ENCODE measurements at regions not wholly inside any gene's neighbourhood (a gene's known extent, or its start where the extent isn't known, plus 50 kb on each side); places are given as distances from the start of the nearest gene placed in this dataset.
"Not testable (repeated sequence)": the region's sequence is repeated elsewhere in the genome, so short reads cannot be mapped to it uniquely, and the experiment has no call there.

DNA sequence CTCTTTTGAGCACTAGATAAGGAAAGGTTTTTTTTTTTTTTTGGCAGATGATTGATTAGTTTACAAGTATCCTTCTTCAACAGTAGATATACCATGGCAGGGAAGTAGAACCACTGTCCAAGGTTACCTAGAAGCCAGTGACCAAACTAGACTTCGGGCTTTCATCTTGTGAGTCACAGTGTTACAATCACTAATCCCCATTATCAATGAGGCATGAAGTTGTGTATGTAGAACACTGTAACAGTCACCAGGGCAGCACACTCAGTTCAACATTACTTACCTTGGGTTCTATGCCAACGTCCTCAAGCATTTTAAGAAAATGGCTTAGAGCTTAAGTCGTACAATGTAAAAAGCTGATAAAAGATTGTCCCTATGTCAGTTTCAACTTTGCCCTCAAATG is 430.9 kb downstream of the ETS1 start:
- DNase-seq (ENCODE audit: low spot score) = no peak

DNA sequence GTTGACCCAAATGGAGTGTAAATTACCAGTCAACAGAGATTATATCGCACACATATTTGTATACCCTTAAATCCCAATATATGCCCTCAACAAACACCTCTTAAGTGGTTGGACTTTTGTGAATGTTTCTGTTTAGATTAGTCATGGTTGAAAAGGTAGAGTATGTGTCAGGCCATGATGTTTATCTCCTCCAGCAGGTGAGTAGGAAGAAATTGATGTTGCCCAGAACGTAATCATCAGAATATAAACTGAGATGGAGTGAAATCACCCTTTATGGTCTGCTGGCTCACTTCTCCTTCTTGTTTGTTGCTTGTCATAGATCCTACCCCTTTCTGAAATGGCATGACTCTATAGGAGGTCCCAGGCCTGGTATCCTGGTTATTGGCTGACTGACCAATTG is 431.8 kb downstream of the ETS1 start:
- DNase-seq (ENCODE audit: low spot score) = no peak

DNA sequence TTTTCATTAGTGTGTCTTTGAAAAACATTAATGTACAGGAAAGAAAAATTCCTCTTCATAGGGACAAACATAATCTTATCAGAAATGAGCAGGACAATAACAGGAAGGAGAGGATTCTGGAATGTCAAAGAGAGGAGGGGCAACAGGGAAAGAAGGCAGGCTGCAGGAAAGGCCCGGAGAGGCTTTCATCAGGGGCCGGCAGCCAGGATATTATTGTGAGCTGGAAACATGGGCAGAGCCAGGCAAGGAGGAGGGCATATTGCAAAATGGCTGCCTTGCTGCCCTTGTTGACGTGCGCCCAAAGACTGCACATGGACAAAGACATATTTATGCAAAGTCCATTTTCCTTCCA is 433.7 kb downstream of the ETS1 start:
- DNase-seq (ENCODE audit: low spot score) = no peak

DNA sequence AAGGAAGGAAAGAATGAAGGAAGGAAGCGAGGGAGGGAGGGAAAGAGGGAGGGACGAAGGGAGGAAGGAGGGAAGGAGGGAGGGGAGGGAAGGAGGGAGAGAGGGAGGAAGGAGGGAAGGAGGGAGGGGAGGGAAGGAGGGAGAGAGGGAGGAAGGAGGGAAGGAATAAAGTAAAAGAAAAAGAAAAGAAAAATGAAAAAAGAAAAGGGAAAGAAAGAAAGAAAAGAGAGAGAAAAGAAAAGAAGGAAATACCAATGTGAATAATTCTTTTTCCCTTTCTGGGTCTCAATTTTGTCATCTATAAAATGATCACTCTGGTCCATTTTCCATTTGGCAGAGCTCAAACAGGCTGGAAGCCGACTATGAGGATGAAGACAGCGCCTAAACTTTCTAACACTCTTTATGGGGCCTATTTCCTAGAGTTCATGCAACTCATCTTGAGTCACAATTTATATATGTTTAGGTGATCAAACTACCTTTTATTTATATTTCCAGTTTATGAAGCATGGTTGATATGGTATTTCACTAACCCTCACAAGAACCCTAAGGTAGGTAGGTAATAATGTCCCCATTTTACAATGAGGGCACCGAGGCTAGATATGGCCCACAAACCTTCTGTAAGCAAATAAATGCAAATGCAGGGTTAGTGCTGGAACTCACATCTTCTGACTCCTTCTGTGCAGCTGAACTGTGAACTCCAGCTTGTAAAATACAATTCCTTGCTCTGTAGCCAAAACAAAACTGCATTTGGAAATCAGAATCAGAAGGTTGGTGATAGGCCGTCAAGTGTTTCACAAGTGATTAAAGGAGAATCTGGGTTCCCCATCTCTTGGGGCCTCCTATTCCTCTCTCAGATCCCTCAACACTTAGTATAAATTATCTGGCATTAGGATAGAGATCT is 434.3 kb downstream of the ETS1 start:
- DNase-seq (ENCODE audit: low spot score) = no peak

DNA sequence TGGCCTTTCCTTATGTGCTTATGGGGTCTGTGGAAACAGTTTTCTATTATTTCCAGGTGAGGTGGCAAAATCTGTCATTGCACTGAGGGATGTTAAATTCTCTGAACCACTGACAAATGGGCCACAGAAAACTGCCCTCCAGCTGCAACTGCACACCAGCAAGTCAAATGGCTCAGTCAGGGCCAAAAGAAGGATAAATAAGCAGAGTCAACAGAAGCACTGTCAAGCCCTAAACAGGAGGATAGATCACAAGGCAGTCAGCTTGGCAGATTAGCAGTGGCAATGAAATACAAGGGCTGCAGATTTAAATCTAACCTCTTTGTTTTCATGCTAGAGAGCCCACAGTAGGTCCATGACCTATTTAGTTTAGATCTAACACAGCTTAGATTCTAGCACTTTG is 435.6 kb downstream of the ETS1 start:
- no peak for DNase-seq (ENCODE audit: low spot score)

DNA sequence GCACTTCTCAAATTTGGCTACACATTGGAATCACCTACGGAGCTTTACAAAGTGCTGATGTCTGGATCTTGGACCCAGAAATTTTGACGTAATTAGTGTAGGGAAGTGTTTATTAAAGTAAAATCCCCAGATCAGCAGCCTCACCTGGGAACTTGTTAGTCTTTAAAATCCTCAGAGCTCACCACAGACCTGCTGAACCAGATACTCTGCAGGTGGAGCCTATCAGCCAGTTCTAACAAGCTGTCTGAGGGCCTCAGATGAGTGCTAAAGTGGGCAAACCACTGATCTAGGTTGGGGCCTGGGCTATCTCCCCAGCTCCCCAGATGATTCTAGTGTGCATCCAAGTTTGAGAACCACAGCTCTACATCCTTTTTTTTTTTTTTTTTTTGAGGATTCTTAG is 436.0 kb downstream of the ETS1 start:
- no peak for DNase-seq (ENCODE audit: low spot score)

DNA sequence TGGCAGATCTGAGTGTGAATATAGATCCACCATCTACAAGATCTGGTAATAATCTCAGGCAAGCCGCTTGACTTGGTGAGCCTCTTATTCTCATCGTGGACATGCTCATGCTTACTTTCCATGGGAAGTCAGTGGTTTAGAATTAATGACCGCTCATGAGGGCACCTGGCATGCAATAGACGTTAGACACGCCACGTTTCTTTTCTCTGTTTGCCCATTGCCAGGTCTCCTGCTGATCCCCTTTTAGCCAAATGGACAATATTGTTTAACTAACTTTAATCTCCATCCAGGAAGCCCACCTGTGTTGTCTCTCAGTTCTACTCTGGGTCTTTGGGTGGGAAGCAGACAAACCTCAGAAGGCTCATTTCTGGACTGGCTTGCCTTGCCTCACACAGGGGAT is 439.1 kb downstream of the ETS1 start:
- DNase-seq (ENCODE audit: low spot score) = no peak

DNA sequence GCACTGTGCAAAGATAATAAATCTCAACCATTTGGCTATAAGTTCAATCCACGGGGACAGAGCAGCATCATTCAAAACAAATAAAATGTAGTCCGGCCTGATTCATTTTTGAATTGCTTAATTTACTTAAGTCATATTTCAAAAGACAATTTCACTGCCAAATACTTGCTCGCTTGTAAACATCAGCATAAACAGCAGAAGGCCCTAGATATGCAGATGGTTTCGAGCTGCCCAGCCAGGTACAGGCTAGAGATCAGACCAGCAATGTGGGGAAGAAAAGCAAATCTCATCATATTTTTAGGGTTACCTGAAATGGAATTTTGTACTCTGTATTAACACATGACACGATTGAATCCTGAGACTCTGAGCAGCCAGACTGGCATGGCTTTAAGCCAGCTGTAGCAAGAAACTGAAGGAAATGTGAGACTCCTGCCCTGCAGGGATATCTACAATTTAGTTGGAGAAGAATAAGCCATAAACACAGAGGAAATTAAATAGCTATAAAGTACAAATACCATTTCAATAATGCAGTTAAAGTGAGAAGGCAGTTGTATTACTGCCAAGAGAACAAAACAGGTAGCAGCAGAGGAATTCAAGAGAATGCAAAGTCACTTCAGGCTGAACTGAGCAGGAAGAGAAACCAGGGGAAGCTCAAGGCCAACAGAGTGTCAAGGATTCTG is 440.3 kb downstream of the ETS1 start:
- peak; percentile 33 for DNase-seq (ENCODE audit: low spot score)

DNA sequence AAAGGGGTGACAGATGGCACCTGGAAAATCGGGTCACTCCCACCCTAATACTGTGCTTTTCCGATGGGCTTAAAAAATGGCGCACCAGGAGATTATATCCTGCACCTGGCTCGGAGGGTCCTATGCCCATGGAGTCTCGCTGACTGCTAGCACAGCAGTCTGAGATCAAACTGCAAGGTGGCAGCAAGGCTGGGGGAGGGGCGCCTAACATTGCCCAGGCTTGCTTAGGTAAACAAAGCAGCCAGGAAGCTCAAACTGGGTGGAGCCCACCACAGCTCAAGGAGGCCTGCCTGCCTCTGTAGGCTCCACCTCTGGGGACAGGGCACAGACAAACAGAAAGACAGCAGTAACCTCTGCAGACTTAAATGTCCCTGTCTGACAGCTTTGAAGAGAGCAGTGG is 447.1 kb downstream of the ETS1 start:
- DNase-seq (ENCODE audit: low spot score) = not testable (repeated sequence)

DNA sequence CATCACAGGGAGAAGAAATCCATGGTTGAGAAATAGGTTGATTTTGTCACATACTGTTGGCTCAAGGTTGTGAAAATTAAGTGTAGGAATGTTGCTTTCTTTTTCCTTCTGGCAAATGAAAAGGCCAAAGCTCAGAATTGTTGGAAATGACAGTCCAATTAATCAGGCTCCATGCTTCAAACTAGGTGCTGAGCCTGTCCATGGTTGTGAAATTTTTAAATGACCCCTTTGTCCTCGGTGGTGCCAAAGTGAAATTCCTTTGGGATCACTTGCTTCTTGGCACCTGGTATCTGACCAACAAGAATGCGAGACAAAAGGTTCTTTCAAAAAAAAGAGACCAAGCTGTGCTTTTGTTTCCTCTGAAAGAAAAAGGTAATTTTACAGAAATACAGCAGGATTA is 451.9 kb downstream of the ETS1 start:
- DNase-seq (ENCODE audit: low spot score) = peak; percentile 46

DNA sequence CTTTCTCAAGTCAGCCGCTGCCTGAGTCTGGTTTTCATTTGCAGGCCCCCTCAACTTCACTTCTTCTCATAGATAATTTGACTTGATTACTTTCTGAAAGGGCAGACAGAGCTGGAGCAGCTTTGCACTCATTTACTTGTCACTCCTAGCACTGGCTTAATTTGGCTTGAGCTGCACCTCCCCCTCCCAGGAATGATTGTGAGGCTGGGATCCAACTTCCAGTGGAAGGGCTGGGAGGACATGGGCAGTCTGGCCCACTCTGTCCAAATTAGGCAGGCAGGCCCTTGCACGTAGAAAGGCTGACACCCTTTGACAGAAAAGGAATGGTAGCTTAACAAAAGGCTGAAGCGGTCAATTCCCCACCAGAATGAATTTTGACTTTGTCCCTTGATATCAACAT is 453.9 kb downstream of the ETS1 start:
- peak; percentile 28 for DNase-seq (ENCODE audit: low spot score)

DNA sequence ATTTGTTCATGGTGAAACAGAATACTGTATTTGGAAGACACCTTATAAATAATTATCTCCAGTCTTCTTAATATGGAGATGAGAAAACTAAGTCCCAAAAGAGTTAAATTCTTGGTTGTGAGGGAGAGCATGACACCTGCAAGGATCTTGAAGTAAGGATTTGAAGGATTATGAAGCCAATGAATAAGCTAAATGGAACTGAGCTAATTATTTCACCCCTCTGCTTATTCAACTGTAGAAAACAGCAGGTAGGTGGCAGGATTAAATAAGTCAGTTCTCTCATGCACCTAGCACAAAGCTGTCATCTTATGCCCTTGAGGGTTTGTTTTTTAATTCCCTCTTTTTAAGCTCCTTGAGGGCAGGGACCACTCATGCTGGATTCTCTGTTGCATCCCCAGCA is 457.3 kb downstream of the ETS1 start:
- DNase-seq (ENCODE audit: low spot score) = no peak

DNA sequence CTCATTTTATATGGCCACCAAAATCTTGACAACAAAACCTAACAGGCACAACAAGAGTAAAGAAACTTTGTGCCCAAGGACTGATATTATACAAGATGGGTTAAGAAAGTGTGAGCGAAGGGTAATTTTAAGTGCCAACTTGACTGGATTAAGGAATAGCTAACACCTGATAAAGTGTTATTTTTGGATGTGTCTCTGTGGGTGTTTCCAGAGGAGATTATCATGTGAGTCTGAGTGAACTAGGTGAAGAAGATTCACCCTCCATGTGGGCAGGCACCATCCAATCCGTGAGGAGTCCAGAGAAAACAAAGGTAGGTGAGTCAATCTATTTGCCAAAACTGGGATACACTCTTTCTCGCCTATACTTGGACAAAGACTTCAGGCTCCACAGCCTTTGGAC is 461.6 kb downstream of the ETS1 start:
- no peak for DNase-seq (ENCODE audit: low spot score)

DNA sequence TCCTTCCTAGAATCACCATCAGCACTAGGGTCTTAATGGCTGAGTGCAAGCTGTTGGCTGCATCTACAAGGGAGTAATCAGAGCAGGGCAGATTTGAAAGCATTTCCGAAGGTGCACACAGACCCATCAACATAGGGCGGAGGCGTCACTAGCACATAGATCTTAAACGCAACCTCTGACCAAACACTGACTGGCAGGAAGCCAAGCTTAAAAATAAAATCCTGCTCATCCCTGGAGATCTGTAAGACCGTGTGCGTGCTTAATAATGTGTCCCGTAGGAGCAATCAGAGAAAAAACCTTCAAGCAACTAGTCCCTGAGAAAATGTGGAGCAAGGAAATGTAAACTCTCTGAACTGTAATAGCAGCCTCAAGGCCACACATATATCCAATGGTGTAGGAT is 470.5 kb downstream of the ETS1 start:
- DNase-seq (ENCODE audit: low spot score) = no peak

DNA sequence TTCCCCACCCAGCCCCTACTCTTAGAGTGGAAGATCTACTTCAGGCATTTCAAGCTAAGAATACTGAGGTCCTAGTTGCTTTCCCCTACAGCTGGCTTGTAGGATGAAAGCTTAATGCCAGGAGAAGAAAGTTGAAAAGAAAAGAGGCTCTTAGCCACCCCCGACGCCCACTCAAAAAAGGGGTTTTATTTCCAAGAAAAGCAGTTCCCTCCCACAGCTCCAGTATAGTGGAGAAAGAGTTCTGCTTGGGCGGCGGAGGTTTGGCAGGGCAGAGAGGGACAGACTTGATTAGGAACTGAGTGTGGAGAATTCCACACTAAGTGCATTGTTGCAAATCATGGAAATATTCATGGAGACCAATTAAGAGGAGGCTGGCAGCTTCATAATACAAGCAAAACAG is 470.9 kb downstream of the ETS1 start:
- DNase-seq (ENCODE audit: low spot score) = no peak

DNA sequence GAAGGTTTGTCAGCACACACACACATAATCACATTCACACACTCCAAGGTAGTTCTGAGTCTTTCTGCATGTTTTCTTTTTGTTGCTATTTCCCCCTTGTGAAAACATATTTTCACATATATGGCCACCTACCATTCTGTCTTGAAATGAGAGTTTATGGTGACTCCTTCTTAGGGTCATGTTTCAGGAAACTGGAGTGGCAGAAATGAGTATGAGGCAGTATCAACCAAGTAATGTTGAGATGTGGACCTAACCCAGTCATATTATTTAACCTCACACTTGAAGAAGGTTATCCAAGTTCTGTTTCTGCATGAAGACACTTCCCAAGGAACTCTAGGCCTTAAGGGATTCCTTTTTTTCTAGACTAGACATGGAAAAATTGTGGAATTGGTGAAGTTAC is 481.4 kb downstream of the ETS1 start:
- DNase-seq (ENCODE audit: low spot score) = no peak

DNA sequence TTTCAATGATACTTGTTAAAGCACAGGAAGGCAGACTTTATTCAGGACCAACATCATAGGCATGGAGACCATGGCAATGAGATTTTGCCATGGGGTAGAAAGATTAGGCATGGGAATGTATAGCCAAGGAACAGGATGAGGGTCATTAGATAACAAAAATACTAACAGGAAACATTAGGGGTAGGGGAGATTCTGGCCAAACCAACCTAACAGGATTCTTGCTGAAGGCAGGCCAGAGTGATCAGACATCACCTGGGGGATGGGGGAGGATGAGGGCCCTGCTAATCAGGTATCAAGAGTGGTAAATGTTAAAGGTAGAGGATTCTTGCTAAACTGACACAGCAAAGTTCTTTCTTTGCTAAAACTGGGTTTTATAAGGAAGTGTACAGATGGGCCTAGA is 481.8 kb downstream of the ETS1 start:
- no peak for DNase-seq (ENCODE audit: low spot score)

DNA sequence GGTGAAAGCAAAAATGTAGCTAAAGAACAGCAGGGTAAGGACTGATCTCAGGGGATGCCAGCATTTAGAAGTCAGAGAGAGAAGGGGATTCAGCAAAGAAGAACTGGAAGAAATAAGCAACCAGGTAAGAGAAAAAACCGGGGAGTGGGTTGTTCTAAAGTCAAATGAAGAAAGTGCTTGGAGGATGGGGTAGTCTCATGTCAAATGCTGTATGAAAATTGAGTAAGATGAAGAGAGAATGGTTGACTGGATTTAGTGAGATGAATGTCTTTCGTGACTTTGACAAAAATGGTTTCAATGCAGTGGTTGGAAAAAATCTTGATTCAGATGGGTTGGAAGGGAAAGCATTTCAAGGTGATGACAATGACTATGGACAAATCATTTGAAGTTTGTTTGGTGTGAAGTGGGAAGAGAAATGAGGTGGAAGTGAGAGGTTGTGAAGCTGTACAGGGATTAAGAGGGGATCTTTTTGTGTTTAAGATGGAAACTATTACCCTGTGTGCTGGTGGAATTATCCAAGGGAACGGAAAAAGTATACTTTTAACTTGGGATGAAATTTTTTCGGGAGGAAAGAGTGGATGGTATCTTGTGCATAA is 484.0 kb downstream of the ETS1 start:
- no peak for DNase-seq (ENCODE audit: low spot score)

DNA sequence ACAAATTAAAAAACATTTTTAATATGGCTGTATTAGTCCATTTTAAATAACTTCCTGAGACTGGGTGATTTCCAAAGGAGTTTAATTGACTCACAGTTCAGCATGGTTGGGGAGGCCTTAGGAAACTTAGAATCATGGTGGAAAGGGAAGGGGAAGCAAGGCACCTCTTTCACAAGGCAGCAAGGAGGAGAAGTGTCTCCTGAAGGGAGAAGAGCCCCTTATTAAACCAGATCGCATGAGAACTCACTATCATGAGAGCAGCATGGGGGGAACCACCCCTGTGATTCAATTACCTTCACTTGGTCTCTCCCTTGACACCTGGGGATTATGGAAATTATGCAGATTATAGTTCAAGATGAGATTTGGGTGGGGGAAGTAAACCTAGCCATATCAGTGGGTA is 488.6 kb downstream of the ETS1 start:
- DNase-seq (ENCODE audit: low spot score) = no peak

DNA sequence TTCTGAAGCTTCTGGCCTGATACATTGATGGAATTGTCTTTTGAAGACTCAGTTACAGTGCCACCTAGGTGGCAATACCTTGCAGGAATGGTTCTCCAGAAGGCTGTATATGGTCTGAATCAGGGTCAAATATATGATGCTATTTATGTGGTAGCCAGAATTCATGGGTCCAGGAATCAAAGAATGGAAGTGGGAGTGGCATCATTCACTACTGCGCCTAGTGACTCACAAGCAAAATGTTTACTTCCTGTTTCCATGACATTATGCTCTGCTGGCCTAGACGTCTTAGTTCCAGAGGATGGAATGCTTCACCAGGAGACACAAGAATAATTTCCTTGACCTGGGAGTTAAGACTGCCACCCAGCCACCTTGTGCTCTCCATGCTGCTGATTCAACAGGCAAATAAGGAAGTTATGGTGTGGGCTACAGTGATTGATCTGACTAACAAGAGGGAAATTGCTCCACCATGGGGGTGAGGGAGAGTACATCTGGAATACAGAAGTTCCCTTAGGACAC is 491.8 kb downstream of the ETS1 start:
- no peak for DNase-seq (ENCODE audit: low spot score)

DNA sequence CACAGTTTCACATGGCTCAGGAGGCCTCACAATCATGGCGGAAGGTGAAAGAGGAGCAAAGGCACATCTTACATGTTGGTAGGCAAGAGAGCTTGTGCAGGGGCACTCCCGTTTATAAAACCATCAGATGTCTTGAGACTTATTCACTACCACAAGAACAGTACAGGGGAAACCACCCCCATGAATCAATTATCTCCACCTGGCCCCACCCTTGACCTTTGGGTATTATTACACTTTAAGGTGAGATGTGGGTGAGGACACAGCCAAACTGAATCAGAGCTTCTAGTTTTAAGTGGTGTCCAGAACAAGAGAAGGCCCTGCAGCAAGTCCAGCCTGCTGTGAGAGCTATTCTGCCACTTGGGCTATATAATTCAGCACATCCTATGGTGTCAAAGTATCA is 493.7 kb downstream of the ETS1 start:
- DNase-seq (ENCODE audit: low spot score) = no peak

DNA sequence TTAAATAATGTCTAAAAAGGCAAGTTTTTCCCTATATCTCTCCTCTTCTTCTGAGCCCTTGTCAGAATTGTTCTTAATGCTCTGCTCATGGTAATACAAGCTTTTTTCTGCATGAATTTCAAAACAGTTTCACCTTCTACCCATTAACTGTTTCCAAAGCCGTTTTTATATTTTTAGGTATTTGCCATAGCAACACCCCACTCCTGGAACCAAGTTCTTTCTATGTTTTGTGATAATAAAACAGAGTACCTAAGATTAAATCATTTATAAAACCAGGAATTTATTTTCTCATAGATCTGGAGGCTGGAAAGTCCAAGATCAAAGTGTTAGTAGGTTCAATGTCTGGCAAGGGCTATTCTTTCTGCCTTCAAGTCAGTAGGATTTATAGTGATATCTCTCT is 497.4 kb downstream of the ETS1 start:
- DNase-seq (ENCODE audit: low spot score) = no peak

DNA sequence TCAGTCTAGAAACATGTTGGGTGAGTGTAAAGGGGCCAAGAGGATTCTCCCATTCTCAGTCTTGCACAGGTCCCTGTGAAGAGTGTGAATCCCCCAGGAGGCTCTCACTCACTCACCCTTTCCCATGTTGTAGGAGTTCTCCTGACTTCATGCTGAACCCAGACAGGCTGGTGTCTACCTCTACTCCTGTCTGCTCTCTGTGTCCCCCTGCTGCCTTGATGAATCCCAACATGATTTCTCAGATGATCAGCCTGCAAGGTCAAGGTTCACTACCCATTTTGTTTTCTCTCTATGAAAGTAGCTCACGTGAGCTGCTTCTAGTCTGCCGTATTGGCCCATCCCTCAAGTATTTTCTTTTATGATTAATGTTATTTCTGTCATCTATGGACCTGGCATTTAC is 500.6 kb downstream of the ETS1 start:
- DNase-seq (ENCODE audit: low spot score) = no peak
